KBM-7 (cell line): ENCODE measurements at regions not wholly inside any gene's neighbourhood (a gene's known extent, or its start where the extent isn't known, plus 50 kb on each side); places are given as distances from the start of the nearest gene placed in this dataset.
"Not testable (repeated sequence)": the region's sequence is repeated elsewhere in the genome, so short reads cannot be mapped to it uniquely, and the experiment has no call there.

Experiments
- DNase-seq: peaks from one replicate; pipeline ENCODE4 v3.0.0-alpha.2; 2015
- in situ Hi-C: fragments of 300-500 bp; cut with MboI; formaldehyde crosslinking; loops from 2 replicates; pipeline ENCODE4 v1.14.3; 2020; ENCODE audit warnings: low sequenced_read_pairs, low pct_unique_long_range_greater_than_20kb, mixed read lengths

- no peak for DNase-seq
- in situ Hi-C loops = no loop called here
Observed at GRCh38 chr7:84781838-84782237, 405.0 kb downstream of the SEMA3D start.

GRCh38 chr7:84780158-84781124, 406.4 kb downstream of the SEMA3D start:
- no peak for DNase-seq
- in situ Hi-C loops = no loop called here

GRCh38 chr7:84757761-84758160, 429.1 kb downstream of the SEMA3D start:
- DNase-seq = no peak
- in situ Hi-C loops = no loop called here

GRCh38 chr7:84746353-84746752, 440.5 kb downstream of the SEMA3D start:
- no peak for DNase-seq
- in situ Hi-C loops = no loop called here

- no peak for DNase-seq
- in situ Hi-C loops = no loop called here
Observed at GRCh38 chr7:84744385-84744784, 442.5 kb downstream of the SEMA3D start.

- in situ Hi-C loops = no loop called here
- no peak for DNase-seq
Observed at GRCh38 chr7:84738583-84739150, 448.2 kb downstream of the SEMA3D start.

- in situ Hi-C loops = no loop called here
- DNase-seq = no peak
Observed at GRCh38 chr7:84735677-84736076, 451.2 kb downstream of the SEMA3D start.

- in situ Hi-C loops = no loop called here
- no peak for DNase-seq
Observed at GRCh38 chr7:84735011-84735410, 451.8 kb downstream of the SEMA3D start.

- in situ Hi-C loops, DNase-seq: not testable (repeated sequence)
Observed at GRCh38 chr7:84733976-84734375, 452.9 kb downstream of the SEMA3D start.

- in situ Hi-C loops, DNase-seq: not testable (repeated sequence)
Observed at GRCh38 chr7:84730864-84731263, 456.0 kb downstream of the SEMA3D start.

GRCh38 chr7:84729284-84729683, 457.6 kb downstream of the SEMA3D start:
- no peak for DNase-seq

GRCh38 chr7:84722734-84723133, 464.1 kb downstream of the SEMA3D start:
- no peak for DNase-seq
- in situ Hi-C loops = no loop called here

More at GRCh38 chr7:84729284-84729683, 457.6 kb downstream of the SEMA3D start:
- in situ Hi-C loops = no loop called here

GRCh38 chr7:84722086-84722485, 464.8 kb downstream of the SEMA3D start:
- DNase-seq = no peak
- in situ Hi-C loops = no loop called here

GRCh38 chr7:84720456-84721097, 466.3 kb downstream of the SEMA3D start:
- in situ Hi-C loops = no loop called here
- DNase-seq = no peak

- no peak for DNase-seq
- in situ Hi-C loops = no loop called here
Observed at GRCh38 chr7:84714765-84715164, 472.1 kb downstream of the SEMA3D start.

- in situ Hi-C loops = no loop called here
- DNase-seq = no peak
Observed at GRCh38 chr7:84712374-84713121, 474.3 kb downstream of the SEMA3D start.

GRCh38 chr7:84710538-84710937, 476.3 kb downstream of the SEMA3D start:
- DNase-seq, in situ Hi-C loops: not testable (repeated sequence)

GRCh38 chr7:84705706-84706105, 481.1 kb downstream of the SEMA3D start:
- DNase-seq = no peak
- in situ Hi-C loops = no loop called here

GRCh38 chr7:84705079-84705478, 481.8 kb downstream of the SEMA3D start:
- no peak for DNase-seq
- in situ Hi-C loops = no loop called here
